HFF-Myc (cell line): ENCODE measurements at regions not wholly inside any gene's neighbourhood (a gene's known extent, or its start where the extent isn't known, plus 50 kb on each side); places are given as distances from the start of the nearest gene placed in this dataset.
A peak's percentile ranks its signal among the peaks of the same experiment; 100 is the strongest.

ENCODE experiments used
- DNase-seq: peaks from one replicate; pipeline ENCODE4 v3.0.0-alpha.2; 2011; ENCODE audit warnings: low read depth; ENCODE audit errors: extremely low read depth
- H3K4me3 ChIP-seq: replicated peaks from 2 replicates; pipeline ENCODE4 v1.5.1; 2011; ENCODE audit warnings: low read depth, mild to moderate bottlenecking, control low read depth, low read length
- TF ChIP-seq, protein P1 (sequence below): IDR thresholded peaks from 2 replicates; pipeline ENCODE4 v1.5.1; 2012; ENCODE audit warnings: mild to moderate bottlenecking, low read depth, low read length, control low read depth; ENCODE audit errors: missing control alignments

DNA sequence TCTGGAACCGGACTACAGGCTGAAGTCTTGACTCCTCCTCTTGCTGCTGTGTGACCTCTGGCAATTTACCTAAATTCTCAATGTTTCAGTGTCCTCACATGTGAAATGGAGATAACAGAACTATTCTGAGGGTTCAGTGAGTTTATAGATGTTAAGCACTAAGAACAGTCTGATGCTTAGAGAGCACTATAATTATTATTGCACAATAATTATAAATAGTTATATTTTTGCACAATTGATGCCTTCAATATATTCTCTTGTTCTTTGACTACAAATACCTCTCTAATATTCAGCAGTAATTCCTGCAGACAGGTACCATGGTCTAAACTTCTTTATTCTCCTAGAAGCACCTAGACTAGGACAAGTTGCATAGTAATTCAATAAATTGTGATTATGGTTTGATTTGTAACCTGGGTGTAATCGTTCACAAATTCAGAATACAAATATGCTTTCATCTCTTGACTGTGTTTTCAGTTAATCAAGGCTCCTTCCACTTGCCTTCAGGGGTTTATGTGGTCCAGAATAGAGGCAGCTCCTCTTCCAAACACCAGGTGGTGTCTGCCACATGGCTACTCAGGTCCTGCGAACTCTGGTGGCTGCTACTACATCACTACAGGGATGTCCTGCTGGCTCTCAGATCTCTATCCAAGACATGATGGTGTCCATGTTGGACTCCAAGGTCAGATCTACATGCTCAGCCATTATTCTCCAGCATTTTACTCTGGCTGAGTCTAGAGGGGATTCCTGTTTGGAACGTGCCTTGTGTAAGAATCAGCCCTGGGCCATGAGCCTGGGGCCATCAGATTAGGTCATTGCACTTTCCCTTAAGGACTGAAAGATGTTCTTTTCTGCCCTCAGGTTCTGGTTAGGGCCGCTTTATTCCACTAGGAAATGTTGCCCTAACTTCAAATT, 103.4 kb downstream of the QRFPR start:
- TF ChIP-seq, protein P1, sequence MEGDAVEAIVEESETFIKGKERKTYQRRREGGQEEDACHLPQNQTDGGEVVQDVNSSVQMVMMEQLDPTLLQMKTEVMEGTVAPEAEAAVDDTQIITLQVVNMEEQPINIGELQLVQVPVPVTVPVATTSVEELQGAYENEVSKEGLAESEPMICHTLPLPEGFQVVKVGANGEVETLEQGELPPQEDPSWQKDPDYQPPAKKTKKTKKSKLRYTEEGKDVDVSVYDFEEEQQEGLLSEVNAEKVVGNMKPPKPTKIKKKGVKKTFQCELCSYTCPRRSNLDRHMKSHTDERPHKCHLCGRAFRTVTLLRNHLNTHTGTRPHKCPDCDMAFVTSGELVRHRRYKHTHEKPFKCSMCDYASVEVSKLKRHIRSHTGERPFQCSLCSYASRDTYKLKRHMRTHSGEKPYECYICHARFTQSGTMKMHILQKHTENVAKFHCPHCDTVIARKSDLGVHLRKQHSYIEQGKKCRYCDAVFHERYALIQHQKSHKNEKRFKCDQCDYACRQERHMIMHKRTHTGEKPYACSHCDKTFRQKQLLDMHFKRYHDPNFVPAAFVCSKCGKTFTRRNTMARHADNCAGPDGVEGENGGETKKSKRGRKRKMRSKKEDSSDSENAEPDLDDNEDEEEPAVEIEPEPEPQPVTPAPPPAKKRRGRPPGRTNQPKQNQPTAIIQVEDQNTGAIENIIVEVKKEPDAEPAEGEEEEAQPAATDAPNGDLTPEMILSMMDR = peak; percentile 38
- no peak overlapping the region for H3K4me3 ChIP-seq
- DNase-seq = no peak

DNA sequence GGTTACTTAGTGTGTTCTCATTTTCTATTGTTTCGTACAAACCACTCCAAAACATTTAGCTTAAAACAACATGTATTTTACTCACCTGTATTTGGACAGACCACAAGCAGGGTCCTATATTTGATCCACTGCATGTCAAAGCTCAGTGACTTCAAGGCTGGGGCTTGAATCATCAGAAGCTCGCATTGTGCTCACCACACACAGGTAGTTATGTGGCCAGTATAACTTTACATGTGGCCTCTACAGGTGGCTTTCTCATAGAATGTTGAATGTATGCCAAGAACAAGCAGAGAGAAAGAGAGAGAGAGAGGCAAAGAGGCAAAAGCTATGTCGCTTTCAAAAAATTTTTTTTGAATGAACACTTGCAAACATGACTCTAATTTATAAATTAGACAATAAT, 107.6 kb downstream of the QRFPR start:
- no peak overlapping the region for H3K4me3 ChIP-seq
- TF ChIP-seq, protein P1 = no peak
- DNase-seq = no peak

DNA sequence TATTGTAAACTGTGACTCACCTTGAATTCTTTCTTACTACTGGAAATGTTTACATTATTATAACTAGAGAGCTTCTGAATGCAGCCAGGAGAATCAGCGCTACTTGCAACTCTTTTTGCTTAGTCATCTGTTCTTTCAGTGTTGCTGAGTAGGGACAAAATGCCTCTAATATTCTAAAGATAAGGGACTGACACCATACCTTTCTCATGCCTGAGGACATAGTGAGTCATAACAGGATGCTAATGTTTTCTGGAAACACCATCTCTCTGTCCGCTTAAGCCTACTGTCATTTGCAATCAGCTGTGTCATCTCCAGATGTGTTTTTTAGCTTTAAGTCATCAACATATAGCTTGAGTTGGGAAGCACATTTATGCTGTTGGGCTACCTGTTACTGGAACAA, 108.3 kb downstream of the QRFPR start:
- TF ChIP-seq, protein P1 = no peak
- peak; percentile 53 for DNase-seq
- no peak overlapping the region for H3K4me3 ChIP-seq

DNA sequence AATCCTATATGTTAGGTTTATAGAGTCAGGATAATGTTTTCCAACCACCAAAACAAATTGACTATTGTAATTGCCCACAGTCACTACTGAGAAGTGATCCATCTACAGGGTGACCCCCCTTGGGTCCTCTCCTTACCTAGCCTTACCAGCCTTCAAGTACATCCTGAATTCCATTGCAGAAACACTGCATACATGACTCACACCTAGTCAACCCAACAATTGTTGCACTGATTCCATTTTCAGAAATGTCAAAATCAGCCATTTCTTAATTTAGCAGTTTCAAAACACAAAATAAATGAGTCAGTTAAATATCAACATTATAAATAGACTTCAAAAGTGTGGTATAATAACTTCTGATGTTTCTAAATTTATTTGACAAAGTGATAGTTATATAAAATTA, 106.3 kb upstream of the TNIP3 start:
- no peak for DNase-seq
- TF ChIP-seq, protein P1 = no peak
- no peak overlapping the region for H3K4me3 ChIP-seq

DNA sequence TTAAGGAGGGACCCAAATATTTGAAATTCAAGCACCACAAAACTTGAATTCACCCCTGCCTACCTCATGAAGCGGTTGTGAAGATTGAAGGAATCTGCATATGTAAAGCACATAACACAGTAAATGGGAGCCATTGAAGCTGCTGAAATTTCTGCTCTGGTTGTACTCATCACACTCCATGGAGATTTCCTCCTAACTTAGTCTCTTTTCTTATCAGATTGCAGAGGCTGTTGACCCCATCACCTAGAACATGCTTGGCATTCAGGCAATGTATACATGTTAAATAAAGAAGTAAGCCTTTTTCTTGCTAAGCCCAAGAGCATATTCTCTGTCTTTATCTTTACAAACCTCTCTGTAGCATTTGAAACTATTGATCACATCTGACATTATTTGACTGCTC, 104.9 kb upstream of the TNIP3 start:
- no peak overlapping the region for H3K4me3 ChIP-seq
- no peak for DNase-seq
- TF ChIP-seq, protein P1 = no peak

DNA sequence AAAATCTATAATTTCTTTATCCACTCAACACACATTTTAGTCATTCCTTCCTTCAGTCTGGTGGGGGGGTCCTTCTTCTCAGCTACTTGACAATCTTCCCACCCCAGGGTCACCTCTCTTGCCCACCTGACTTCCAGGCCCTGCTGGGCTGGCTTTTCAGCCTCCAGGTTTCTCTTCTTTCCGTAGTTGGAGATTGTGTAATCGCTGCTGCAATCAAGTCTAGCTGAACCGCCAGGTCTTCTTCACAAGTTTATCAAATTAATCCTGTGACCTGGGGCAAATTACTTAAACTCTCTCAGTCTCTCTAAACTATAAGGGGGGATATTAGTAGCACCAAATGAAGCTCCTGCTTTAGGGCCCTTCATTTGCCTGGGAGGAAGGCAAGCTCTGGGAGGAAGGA, 102.9 kb upstream of the TNIP3 start:
- TF ChIP-seq, protein P1 = no peak
- H3K4me3 ChIP-seq = no peak overlapping the region
- no peak for DNase-seq
